ENCODE measurements at regions not wholly inside any gene's neighbourhood (a gene's known extent, or its start where the extent isn't known, plus 50 kb on each side); places are given as distances from the start of the nearest gene placed in this dataset.

GRCh38 chr2:217399291-217399690 is 539.4 kb upstream of the TNP1 start:
- no peak for TF ChIP-seq CTCF (IDR thresholded peaks at IDR 0.05)
- TF ChIP-seq REST (IDR thresholded peaks at IDR 0.05; ENCODE audit: insufficient read depth in 1 of 2, low read depth in 2 of 2, low read length in 1 of 2) = no peak

Data from Panc1 (cell line).